ENCODE measurements at regions not wholly inside any gene's neighbourhood (a gene's known extent, or its start where the extent isn't known, plus 50 kb on each side); places are given as distances from the start of the nearest gene placed in this dataset.

- RAD21 ChIA-PET (ENCODE audit: low non-redundant PET in 1 of 2, low total read pairs in 2 of 2, uncharacterized antibody in 2 of 2, unreplicated experiment in 2 of 2), result no interaction called here
- no peaks in the 10 kb centered on the region for H4K20me1 ChIP-seq (ENCODE audit: insufficient read depth)
- CTCF ChIA-PET, result no interaction called here
- no peak overlapping the region for H2AFZ ChIP-seq (ENCODE audit: low read depth, low read length, poor library complexity, severe bottlenecking)
- no peak for ATAC-seq
- intact Hi-C loops (cut with micrococcal nuclease), result no loop called here
- H3K9ac ChIP-seq (ENCODE audit: low read length), result no peak overlapping the region
- H3K4me1 ChIP-seq (ENCODE audit: control insufficient read depth in 1 of 2, insufficient read depth in 2 of 2, low read length in 2 of 2), result no peaks in the 10 kb centered on the region
- H3K27me3 ChIP-seq (ENCODE audit: insufficient read depth, low read length), result no peaks in the 10 kb centered on the region
- POLR2A ChIA-PET, result no interaction called here
- H3K79me2 ChIP-seq (ENCODE audit: insufficient read depth, low read length), result no peaks in the 10 kb centered on the region
- BruUV-seq (replicated peaks), result no TSS peak
- H3K36me3 ChIP-seq (ENCODE audit: control insufficient read depth in 1 of 2, insufficient read depth in 2 of 2, low read length in 2 of 2), result no peaks in the 10 kb centered on the region
- H3K9me3 ChIP-seq (ENCODE audit: control insufficient read depth in 1 of 2, insufficient read depth in 1 of 2, low read depth in 1 of 2, low read length in 2 of 2), result peaks cover 16 to 25% of the 10 kb centered on the region in 2 experiments; a peak in 2 of 4 replicates
- H3K9me2 ChIP-seq (ENCODE audit: insufficient read depth), result no peaks in the 10 kb centered on the region
- no peak overlapping the region for H3K27ac ChIP-seq (ENCODE audit: low read depth, low read length)
- no peak overlapping the region for H3K4me2 ChIP-seq (ENCODE audit: low read length)
- DNase-seq (ENCODE audit: low read depth, low spot score), result no peak
- H3K4me3 ChIP-seq (replicated peaks in 1 of 2; ENCODE audit: low read depth in 1 of 2, low read length in 2 of 2), result no peak overlapping the region
- TF ChIP-seq ZBTB33 (IDR thresholded peaks at IDR 0.05; ENCODE audit: extremely low read depth, insufficient replicate concordance, low read length) (no peak), POLR2A (IDR thresholded peaks at IDR 0.05; ENCODE audit: borderline replicate concordance, extremely low read depth, insufficient read depth, insufficient read length) (no peak), TCF7L2 (IDR thresholded peaks at IDR 0.05; ENCODE audit: borderline replicate concordance, extremely low read depth, insufficient read depth, insufficient read length) (no peak), RAD21 (IDR thresholded peaks at IDR 0.05; ENCODE audit: low read depth) (no peak), FOSL1 (IDR thresholded peaks at IDR 0.05; ENCODE audit: low read depth) (no peak), EZH2 (IDR thresholded peaks at IDR 0.05) (no peak), SRF (IDR thresholded peaks at IDR 0.05; ENCODE audit: low read depth) (no peak), CBX3 (IDR thresholded peaks at IDR 0.05; ENCODE audit: low read depth) (no peak), EGR1 (IDR thresholded peaks at IDR 0.05; ENCODE audit: low read depth) (no peak), CTCF (IDR thresholded peaks at IDR 0.05 in 2 of 3, conservative IDR thresholded peaks at IDR 0.05 in 1 of 3; ENCODE audit: borderline replicate concordance in 1 of 3, insufficient read depth in 1 of 3, low read depth in 2 of 3, low read length in 2 of 3) (no peak), POLR2AphosphoS5 (IDR thresholded peaks at IDR 0.05; ENCODE audit: low read depth, low read length) (no peak)
Observed at GRCh38 chr18:43949291-43949690, 672.0 kb upstream of the SYT4 start.

All from HCT116 (cell line).